Epithelial cell of proximal tubule (primary cell): ENCODE measurements at regions not wholly inside any gene's neighbourhood (a gene's known extent, or its start where the extent isn't known, plus 50 kb on each side); places are given as distances from the start of the nearest gene placed in this dataset.

Source experiments
- DNase-seq: peaks from one replicate; pipeline ENCODE4 v3.0.0-alpha.2; 2011; ENCODE audit warnings: low read depth
- H3K4me3 ChIP-seq: 2 replicates; pipeline ENCODE4 v1.5.1; 2011; ENCODE audit warnings: low read depth, mild to moderate bottlenecking, low read length
- CTCF ChIP-seq: conservative IDR thresholded peaks from 2 replicates; pipeline ENCODE4 v1.5.1; 2012; ENCODE audit warnings: low read depth, mild to moderate bottlenecking, low read length

- no peak for TF ChIP-seq CTCF
- no peak overlapping the region for H3K4me3 ChIP-seq
- DNase-seq = no peak
Observed at GRCh38 chr6:153263489-153263888, 132.4 kb upstream of the RGS17 start.

GRCh38 chr6:153251326-153251725 is 120.2 kb upstream of the RGS17 start:
- no peak for DNase-seq
- no peak for TF ChIP-seq CTCF

DNA sequence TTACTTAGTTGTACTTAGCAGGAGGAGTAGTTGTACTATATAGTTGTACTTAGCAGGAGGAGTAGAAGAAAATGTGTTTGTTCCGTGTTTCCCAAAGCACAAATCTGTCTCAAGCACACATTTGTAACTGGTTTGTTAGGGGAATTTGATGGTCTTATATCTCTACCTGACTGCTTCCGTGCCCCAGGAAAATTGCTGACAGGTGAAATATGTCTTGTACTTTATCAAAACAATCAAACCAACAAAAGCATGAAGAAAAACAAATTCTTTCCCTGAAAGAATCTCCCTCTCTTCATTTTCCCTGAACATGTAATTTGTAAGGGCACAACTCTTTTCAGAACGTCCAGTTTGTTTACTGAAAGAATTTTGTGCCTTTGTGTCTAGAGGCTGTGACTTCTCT is 106.6 kb upstream of the RGS17 start:
- TF ChIP-seq CTCF = no peak
- DNase-seq = no peak
- H3K4me3 ChIP-seq = no peak overlapping the region

More at GRCh38 chr6:153251326-153251725, 120.2 kb upstream of the RGS17 start:
- no peak overlapping the region for H3K4me3 ChIP-seq

DNA sequence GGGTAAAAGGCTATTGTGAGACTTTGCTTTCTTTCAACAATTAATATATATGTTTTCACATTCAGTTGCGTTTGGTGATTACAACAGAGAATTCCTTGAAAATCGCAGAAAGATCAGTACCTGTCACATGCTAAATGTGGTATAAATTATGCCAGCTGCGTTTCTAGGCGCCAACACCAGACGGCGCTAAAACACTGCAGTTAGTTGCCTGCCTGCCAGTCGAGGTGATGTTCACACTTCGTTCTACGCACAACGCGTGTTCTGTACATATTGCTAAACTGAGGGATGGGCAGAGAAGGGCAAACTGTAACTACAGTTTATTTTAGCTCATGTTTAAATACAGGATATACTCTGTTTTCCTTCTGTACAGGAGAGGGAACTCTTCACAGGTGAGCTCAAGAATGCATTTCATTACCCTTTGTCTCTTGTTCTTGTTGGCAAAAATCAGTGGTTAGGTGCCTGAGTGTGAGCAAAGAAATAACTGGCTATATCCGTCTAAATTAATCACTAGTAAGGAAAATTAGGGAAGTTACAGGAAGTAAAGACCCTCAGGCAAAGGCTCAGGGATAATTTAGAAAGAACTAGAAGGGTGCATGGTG is 100.1 kb upstream of the RGS17 start:
- peak; percentile 99 for TF ChIP-seq CTCF
- H3K4me3 ChIP-seq = no peak overlapping the region
- no peak for DNase-seq

DNA sequence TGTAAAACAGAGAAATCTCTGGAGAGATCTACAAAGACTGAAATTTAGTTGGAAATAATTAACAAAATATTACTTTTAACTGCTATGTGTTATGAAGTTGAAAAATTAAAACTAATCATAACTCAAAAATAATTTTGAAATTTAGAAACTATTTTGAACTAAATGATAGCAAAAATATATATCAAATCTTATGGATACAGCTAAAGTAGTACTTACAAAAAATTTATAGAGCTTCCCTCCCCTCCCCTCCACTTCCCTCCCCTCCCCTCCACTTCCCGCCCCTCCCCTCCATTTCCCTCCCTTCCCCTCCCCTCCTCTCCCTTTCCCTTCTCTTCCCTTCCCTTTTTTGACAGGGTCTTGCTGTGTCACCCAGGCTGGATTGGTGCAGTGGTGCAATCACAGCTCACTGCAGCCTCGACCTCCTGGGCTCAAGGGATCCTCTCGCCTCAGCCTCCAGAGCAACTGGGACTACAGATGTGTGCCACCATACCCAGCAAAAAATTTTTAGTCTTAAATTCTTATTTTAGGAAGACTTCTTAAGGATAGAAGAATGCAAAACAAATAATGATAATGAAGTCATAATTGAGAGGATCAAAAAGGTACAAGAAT is 87.2 kb upstream of the RGS17 start:
- no peak overlapping the region for H3K4me3 ChIP-seq
- DNase-seq = no peak
- TF ChIP-seq CTCF = no peak

DNA sequence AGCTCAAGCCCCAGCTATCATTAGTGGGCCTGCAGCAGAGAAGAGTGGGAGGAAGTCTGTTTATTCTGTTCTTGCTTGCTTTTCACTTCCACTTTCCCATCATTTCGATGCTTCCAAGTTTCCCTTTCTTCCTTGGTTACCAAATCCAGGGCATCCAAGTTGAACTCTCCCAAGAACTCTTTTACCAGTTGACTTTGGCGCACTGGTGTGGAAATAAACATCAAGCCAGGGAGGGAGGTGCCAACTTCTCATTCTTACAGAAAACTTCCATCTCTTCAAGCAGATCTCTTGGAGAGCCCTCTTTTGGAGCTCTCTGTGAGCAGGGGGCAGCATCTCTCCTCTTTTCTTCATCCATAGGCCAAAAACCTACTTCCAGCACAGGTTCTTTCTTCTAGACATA is 85.7 kb upstream of the RGS17 start:
- TF ChIP-seq CTCF = no peak
- DNase-seq = no peak
- H3K4me3 ChIP-seq = no peak overlapping the region

DNA sequence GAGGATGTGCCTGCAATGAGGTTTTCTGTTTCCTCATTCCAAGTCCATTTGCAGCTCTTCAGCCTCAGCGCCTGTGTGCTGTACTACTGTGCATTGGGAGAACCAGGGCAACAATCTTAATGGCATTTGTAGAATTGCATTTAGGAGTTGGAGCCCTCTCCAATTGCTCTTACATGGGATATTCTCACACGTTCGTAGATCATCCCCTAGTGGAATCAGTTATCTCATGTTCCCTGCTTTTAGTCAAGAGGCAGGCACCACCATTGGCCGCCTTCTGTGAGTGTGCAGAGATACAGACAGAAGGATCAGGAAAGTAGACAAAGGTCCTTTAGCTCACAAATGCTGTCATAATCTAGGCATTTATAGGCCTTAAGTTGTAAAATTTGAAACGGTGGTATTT is 84.2 kb upstream of the RGS17 start:
- DNase-seq = no peak
- H3K4me3 ChIP-seq = no peak overlapping the region
- TF ChIP-seq CTCF = peak; percentile 23
